Omental fat pad (tissue), 3 donors: ENCODE measurements at regions not wholly inside any gene's neighbourhood (a gene's known extent, or its start where the extent isn't known, plus 50 kb on each side); places are given as distances from the start of the nearest gene placed in this dataset.
"Not testable (repeated sequence)": the region's sequence is repeated elsewhere in the genome, so short reads cannot be mapped to it uniquely, and the experiment has no call there.

Experiments
- ATAC-seq: fragments of 150-250 bp; one replicate; pipeline ENCODE4 v1.9.1; 2016; ENCODE audit warnings: mild to moderate bottlenecking, moderate library complexity; ENCODE audit not compliant: low FRiP score
- DNase-seq: peaks from one replicate; pipeline ENCODE4 v3.0.0-alpha.2; 2019; ENCODE audit warnings: low spot score
- TF ChIP-seq, protein P1 (sequence below), 3 donors: fragments of 450-650 bp; IDR thresholded peaks; one replicate each; pipeline ENCODE4 v1.5.1; 2016 to 2017; ENCODE audit warnings: antibody characterized with exemption in 3 of 3, mild to moderate bottlenecking in 3 of 3, moderate library complexity in 2 of 3

DNA sequence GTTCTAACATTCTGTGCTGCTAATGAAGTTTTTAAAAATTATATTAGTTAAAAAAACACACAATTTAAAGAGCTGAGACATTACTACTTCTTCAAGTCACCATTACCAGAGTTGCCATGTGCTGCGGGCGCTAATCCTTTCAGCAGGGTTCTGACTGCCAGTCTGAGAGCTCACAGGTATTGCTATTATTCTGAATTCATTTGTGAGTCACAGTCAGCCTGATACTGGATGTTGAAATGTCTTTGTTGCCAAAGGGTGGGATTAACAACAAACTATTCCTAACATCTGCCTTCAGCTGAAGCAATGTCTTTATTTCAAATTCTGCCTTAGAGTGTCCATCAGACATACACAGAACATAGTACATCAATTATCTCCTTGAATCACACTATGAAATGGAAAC is 197.1 kb upstream of the FGF13 start:
- no peak for DNase-seq
- no peak for ATAC-seq
- TF ChIP-seq, protein P1, sequence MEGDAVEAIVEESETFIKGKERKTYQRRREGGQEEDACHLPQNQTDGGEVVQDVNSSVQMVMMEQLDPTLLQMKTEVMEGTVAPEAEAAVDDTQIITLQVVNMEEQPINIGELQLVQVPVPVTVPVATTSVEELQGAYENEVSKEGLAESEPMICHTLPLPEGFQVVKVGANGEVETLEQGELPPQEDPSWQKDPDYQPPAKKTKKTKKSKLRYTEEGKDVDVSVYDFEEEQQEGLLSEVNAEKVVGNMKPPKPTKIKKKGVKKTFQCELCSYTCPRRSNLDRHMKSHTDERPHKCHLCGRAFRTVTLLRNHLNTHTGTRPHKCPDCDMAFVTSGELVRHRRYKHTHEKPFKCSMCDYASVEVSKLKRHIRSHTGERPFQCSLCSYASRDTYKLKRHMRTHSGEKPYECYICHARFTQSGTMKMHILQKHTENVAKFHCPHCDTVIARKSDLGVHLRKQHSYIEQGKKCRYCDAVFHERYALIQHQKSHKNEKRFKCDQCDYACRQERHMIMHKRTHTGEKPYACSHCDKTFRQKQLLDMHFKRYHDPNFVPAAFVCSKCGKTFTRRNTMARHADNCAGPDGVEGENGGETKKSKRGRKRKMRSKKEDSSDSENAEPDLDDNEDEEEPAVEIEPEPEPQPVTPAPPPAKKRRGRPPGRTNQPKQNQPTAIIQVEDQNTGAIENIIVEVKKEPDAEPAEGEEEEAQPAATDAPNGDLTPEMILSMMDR (IDR thresholded peaks at IDR 0.05): no peak

DNA sequence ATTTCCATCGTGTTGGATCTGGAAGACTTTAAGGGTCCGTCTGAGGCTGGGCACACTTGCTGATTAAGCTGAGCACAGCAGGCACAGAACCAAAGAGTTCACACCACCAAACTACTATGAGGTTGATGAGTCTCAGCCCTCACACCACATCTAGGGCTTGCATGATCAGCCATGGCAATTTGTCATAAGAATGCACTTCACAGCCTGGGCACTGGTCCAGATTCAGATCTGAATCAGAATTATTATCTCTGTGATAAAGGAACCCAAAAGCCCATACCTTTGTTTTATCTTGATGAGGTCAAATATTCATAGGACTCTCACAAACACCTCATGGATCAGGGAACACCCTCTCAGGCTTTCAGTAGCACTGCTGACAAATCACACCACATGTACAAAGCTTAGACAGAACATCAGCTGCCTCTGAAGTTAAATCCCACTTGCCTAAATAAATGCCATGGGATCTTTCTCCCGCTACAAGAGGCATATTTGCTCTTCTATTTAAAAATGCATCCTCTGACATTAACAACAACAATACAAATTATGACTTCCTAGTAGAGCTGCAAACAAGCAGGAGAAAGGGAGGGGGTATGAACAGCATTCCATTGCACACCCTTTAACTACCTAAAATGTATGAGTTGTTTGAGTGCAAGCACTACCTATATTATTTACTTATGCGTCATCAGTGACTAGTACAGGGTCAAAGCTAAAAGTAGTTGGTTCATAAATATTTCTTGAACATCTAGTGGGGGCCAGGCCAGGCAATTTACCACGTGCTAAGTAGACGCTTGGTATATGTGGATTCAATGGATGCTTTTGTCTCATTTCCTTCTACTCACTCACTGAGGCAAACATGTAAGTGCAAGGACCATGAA is 186.3 kb upstream of the FGF13 start:
- DNase-seq (no peak), ATAC-seq (no peak)
- TF ChIP-seq, protein P1 (IDR thresholded peaks at IDR 0.05): no peak

DNA sequence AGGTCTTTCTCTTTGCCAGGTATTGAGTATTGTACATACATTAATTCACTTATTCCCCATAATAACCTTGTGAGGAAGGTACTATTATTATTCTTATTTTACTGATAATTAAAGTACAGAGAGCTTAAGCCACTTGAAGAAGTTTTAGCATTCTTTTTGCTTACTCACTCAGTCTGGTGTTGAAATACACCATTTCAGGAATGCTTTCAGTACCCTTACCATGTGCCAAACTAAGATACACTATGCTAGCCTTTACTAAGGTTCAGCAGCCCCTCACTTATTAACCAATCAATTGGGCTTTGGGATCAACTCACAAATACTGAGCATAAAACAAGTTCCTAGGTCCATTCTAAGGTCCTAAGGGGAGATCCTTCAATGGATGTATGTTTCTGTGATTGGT is 179.0 kb upstream of the FGF13 start:
- no peak for ATAC-seq
- DNase-seq: no peak
- TF ChIP-seq, protein P1 (IDR thresholded peaks at IDR 0.05): no peak

DNA sequence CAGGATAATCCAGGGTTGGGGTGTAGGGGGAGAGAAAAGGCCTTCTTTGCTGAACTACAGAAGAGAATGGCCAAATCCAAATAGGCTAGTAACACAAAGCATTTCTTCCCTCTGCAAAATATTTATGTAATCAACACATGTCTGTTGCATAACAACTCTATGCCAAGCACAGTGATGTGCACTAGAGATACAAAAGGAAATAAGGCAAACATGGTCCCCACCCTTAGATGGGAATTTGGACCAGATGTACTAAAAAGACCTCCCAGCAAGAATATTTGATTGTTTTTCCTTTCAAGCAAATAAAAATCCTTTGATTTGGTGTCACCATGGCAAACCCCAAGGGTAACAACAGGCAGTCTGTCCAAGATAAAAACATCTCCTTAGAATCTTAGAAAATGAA is 177.6 kb upstream of the FGF13 start:
- ATAC-seq (no peak), DNase-seq (no peak)
- TF ChIP-seq, protein P1 (IDR thresholded peaks at IDR 0.05): no peak

DNA sequence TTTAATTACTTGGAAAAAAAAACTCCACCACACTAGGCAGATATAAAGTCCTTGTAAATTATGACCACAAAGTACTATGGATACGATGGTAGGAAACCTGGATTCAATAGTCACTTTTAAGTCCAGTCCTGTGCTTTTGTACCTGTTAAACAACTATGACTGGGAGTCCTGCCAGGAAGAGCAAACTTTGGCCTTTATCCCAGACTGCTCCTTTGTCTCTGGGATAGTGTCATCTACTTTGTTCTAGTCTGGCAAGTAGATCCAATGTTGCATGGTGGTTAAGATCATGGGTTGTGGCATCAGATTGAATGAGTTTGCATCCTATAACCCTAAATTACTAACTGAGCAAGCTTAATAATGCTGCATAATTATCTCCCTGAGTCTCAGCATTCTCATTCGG is 175.3 kb upstream of the FGF13 start:
- DNase-seq: no peak
- ATAC-seq: no peak
- TF ChIP-seq, protein P1 (IDR thresholded peaks at IDR 0.05): no peak

DNA sequence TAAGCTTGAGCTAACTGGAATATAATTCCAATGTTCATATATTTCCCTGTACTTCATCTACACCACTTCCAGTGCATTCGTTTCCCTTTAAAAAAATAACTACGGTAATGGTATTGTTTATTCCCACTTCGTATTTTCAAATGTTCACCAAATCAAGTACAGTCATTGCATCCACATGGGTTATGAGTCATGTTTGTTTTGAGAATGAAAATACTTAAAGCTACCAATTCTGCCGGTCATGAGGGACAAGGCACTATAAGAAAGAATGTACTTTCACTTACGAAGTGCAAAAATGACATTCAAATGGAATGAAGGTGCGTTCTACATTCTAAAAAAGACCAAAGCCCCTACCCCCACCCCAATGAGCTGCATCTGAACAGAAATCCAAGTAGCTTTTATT is 174.4 kb upstream of the FGF13 start:
- ATAC-seq (no peak), DNase-seq (no peak)
- TF ChIP-seq, protein P1 (IDR thresholded peaks at IDR 0.05): no peak

DNA sequence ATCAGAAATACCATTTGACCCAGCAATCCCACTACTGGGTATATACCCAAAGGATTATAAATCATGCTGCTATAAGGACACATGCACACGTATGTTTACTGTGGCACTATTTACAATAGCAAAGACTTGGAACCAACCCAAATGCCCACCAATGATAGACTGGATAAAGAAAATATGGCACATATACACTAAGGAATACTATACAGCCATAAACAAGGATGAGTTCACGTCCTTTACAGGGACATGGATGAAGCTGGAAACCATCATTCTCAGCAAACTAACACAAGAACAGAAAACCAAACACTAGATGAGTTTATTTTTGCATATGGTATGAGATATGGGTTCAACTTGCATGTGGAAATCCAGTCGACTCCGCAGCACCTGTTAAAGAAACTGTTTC is 168.8 kb upstream of the FGF13 start:
- ATAC-seq, DNase-seq: not testable (repeated sequence)
